ENCODE measurements at regions not wholly inside any gene's neighbourhood (a gene's known extent, or its start where the extent isn't known, plus 50 kb on each side); places are given as distances from the start of the nearest gene placed in this dataset.

- Histone ChIP-seq H3K9me3 (replicated peaks in 1 of 11) (no peaks in the 10 kb centered on the region), H3K4me2 (no peak overlapping the region), H3K4me3 (no peak overlapping the region), H3K9ac (no peak overlapping the region), H3K36me3 (no peaks in the 10 kb centered on the region), H3K4me1 (peaks cover 0 to 16% (median 0%) of the 10 kb centered on the region in 10 experiments; a peak in 6 of 20 replicates), H3K27me3 (no peaks in the 10 kb centered on the region), H4K20me1 (no peaks in the 10 kb centered on the region), H3K27ac (no peak overlapping the region)
- TF ChIP-seq Cebpa-rat (IDR thresholded peaks at IDR 0.05) = no peak
These were observed 515.5 kb downstream of the C12orf50 start for GRCh38 chr12:87513536-87514280.

- H3K27me3 ChIP-seq = no peaks in the 10 kb centered on the region
- TF ChIP-seq Cebpa-rat (IDR thresholded peaks at IDR 0.05) = no peak
- H3K9me3 ChIP-seq (replicated peaks in 1 of 11) = no peaks in the 10 kb centered on the region; a peak in 2 of 22 replicates
These were observed 517.8 kb downstream of the C12orf50 start for GRCh38 chr12:87511371-87511770.

GRCh38 chr12:87509237-87509820 lies 519.9 kb downstream of the C12orf50 start:
- Histone ChIP-seq H3K4me2 (peak overlapping the region in 2 of 11 experiments; percentile 49 to 72; a peak in 4 of 22 replicates), H3K27ac (peak overlapping the region in 2 of 11 experiments; percentile 22 to 30; a peak in 1 of 22 replicates), H3K4me1 (peaks cover 0 to 16% (median 0%) of the 10 kb centered on the region in 10 experiments; a peak in 6 of 20 replicates), H3K4me3 (no peak overlapping the region), H4K20me1 (no peaks in the 10 kb centered on the region), H3K9ac (no peak overlapping the region), H3K9me3 (replicated peaks in 1 of 11) (no peaks in the 10 kb centered on the region; a peak in 2 of 22 replicates), H3K36me3 (no peaks in the 10 kb centered on the region), H3K27me3 (no peaks in the 10 kb centered on the region)
- TF ChIP-seq Cebpa-rat (IDR thresholded peaks at IDR 0.05) = no peak

More at GRCh38 chr12:87511371-87511770, 517.8 kb downstream of the C12orf50 start:
- Histone ChIP-seq H3K4me1 (peaks cover 0 to 16% (median 0%) of the 10 kb centered on the region in 10 experiments; a peak in 6 of 20 replicates), H4K20me1 (no peaks in the 10 kb centered on the region), H3K9ac (no peak overlapping the region), H3K36me3 (no peaks in the 10 kb centered on the region), H3K27ac (no peak overlapping the region), H3K4me2 (no peak overlapping the region), H3K4me3 (no peak overlapping the region)

- no peak for TF ChIP-seq Cebpa-rat (IDR thresholded peaks at IDR 0.05)
- Histone ChIP-seq H3K4me2 (no peak overlapping the region), H3K4me3 (no peak overlapping the region), H3K9me3 (replicated peaks in 1 of 11) (no peaks in the 10 kb centered on the region), H3K4me1 (no peaks in the 10 kb centered on the region), H3K27me3 (no peaks in the 10 kb centered on the region), H3K27ac (no peak overlapping the region), H3K9ac (no peak overlapping the region), H4K20me1 (no peaks in the 10 kb centered on the region), H3K36me3 (no peaks in the 10 kb centered on the region)
These were observed 537.6 kb downstream of the C12orf50 start for GRCh38 chr12:87491598-87491997.

GRCh38 chr12:87491089-87491488 lies 538.1 kb downstream of the C12orf50 start:
- Histone ChIP-seq H3K27ac (no peak overlapping the region), H3K9ac (no peak overlapping the region), H3K27me3 (no peaks in the 10 kb centered on the region), H3K9me3 (replicated peaks in 1 of 11) (no peaks in the 10 kb centered on the region), H3K4me1 (no peaks in the 10 kb centered on the region), H3K4me3 (no peak overlapping the region), H3K4me2 (no peak overlapping the region), H4K20me1 (no peaks in the 10 kb centered on the region), H3K36me3 (no peaks in the 10 kb centered on the region)
- TF ChIP-seq Cebpa-rat (IDR thresholded peaks at IDR 0.05) = no peak

GRCh38 chr12:87469295-87469694 lies 559.9 kb downstream of the C12orf50 start:
- Histone ChIP-seq H3K9ac (no peak overlapping the region), H3K4me3 (no peak overlapping the region), H3K27me3 (no peaks in the 10 kb centered on the region), H3K4me2 (no peak overlapping the region), H3K36me3 (no peaks in the 10 kb centered on the region), H3K27ac (no peak overlapping the region), H3K9me3 (replicated peaks in 1 of 11) (no peaks in the 10 kb centered on the region), H3K4me1 (no peaks in the 10 kb centered on the region), H4K20me1 (no peaks in the 10 kb centered on the region)
- no peak for TF ChIP-seq Cebpa-rat (IDR thresholded peaks at IDR 0.05)

- Histone ChIP-seq H3K36me3 (no peaks in the 10 kb centered on the region), H4K20me1 (no peaks in the 10 kb centered on the region), H3K4me2 (no peak overlapping the region), H3K27me3 (no peaks in the 10 kb centered on the region), H3K4me1 (no peaks in the 10 kb centered on the region), H3K9ac (no peak overlapping the region), H3K27ac (no peak overlapping the region), H3K9me3 (replicated peaks in 1 of 11) (no peaks in the 10 kb centered on the region), H3K4me3 (no peak overlapping the region)
- TF ChIP-seq Cebpa-rat (IDR thresholded peaks at IDR 0.05) = no peak
These were observed 561.3 kb downstream of the C12orf50 start for GRCh38 chr12:87467936-87468335.

GRCh38 chr12:87464565-87464964 lies 564.6 kb downstream of the C12orf50 start:
- no peak overlapping the region for H3K27ac ChIP-seq
- no peaks in the 10 kb centered on the region for H3K36me3 ChIP-seq
- no peaks in the 10 kb centered on the region for H4K20me1 ChIP-seq
- H3K4me2 ChIP-seq = no peak overlapping the region
- no peak for TF ChIP-seq Cebpa-rat (IDR thresholded peaks at IDR 0.05)
- no peak overlapping the region for H3K9ac ChIP-seq
- no peak overlapping the region for H3K4me3 ChIP-seq
- H3K9me3 ChIP-seq (replicated peaks in 1 of 11) = no peaks in the 10 kb centered on the region
- H3K27me3 ChIP-seq = no peaks in the 10 kb centered on the region
- H3K4me1 ChIP-seq = no peaks in the 10 kb centered on the region

- Histone ChIP-seq H3K9ac (no peak overlapping the region), H3K27me3 (no peaks in the 10 kb centered on the region), H4K20me1 (no peaks in the 10 kb centered on the region), H3K27ac (no peak overlapping the region), H3K36me3 (no peaks in the 10 kb centered on the region), H3K4me2 (no peak overlapping the region), H3K9me3 (replicated peaks in 1 of 11) (peaks cover 0 to under 1% (median 0%) of the 10 kb centered on the region in 11 experiments; a peak in 1 of 22 replicates), H3K4me1 (peaks cover 0 to 16% (median 0%) of the 10 kb centered on the region in 10 experiments; a peak in 5 of 20 replicates), H3K4me3 (no peak overlapping the region)
- no peak for TF ChIP-seq Cebpa-rat (IDR thresholded peaks at IDR 0.05)
These were observed 585.2 kb downstream of the C12orf50 start for GRCh38 chr12:87444039-87444438.

Data from BLaER1 treated with 17β-estradiol and CSF1 and Interleukin-3, amounts not matched to agents 10 nM and 100 nM (cell line).